H9 (cell line): ENCODE measurements at regions not wholly inside any gene's neighbourhood (a gene's known extent, or its start where the extent isn't known, plus 50 kb on each side); places are given as distances from the start of the nearest gene placed in this dataset.
A peak's percentile ranks its signal among the peaks of the same experiment; 100 is the strongest.

ENCODE experiments used
- DNase-seq: peaks from one replicate; pipeline ENCODE4 v3.0.0-alpha.2; 2017
- H2AFZ ChIP-seq: one replicate; pipeline ENCODE4 v1.6.1; 2013; ENCODE audit warnings: mild to moderate bottlenecking, low read length, control low read depth, moderate library complexity
- H2AK5ac ChIP-seq: 2 replicates; pipeline ENCODE4 v1.6.1; 2013; ENCODE audit warnings: low read length, control low read depth, mixed read lengths; ENCODE audit not compliant: insufficient read length
- H2BK120ac ChIP-seq: one replicate; pipeline ENCODE4 v1.6.1; 2013; ENCODE audit warnings: low read depth, mild to moderate bottlenecking, low read length, control low read depth, inconsistent platforms; ENCODE audit not compliant: poor library complexity, severe bottlenecking
- H2BK12ac ChIP-seq: 2 replicates; pipeline ENCODE4 v1.6.1; 2013; ENCODE audit warnings: low read length, control low read depth, mixed read lengths, low read depth; ENCODE audit not compliant: insufficient read length
- H2BK15ac ChIP-seq: 2 replicates; pipeline ENCODE4 v1.6.1; 2013; ENCODE audit warnings: low read depth, low read length, control low read depth
- H2BK20ac ChIP-seq: one replicate; pipeline ENCODE4 v1.6.1; 2013; ENCODE audit warnings: low read depth, mild to moderate bottlenecking, low read length, control low read depth, inconsistent platforms; ENCODE audit not compliant: poor library complexity, severe bottlenecking
- H2BK5ac ChIP-seq: 2 replicates; pipeline ENCODE4 v1.6.1; 2013; ENCODE audit warnings: low read length, control low read depth, mixed read lengths; ENCODE audit not compliant: insufficient read length
- H3K14ac ChIP-seq: 2 replicates; pipeline ENCODE4 v1.6.1; 2013; ENCODE audit warnings: low read length, control low read depth; ENCODE audit not compliant: insufficient read depth
- H3K18ac ChIP-seq: 2 replicates; pipeline ENCODE4 v1.6.1; 2013; ENCODE audit warnings: low read depth, mild to moderate bottlenecking, mixed read lengths, low read length, control low read depth; ENCODE audit not compliant: insufficient read length
- H3K23ac ChIP-seq: 2 replicates; pipeline ENCODE4 v1.6.1; 2013; ENCODE audit warnings: low read length, control low read depth, mixed read lengths, low read depth; ENCODE audit not compliant: insufficient read length
- H3K23me2 ChIP-seq: 2 replicates; pipeline ENCODE4 v1.6.1; 2013; ENCODE audit warnings: low read depth, mild to moderate bottlenecking, mixed read lengths, low read length, control low read depth; ENCODE audit not compliant: insufficient read length, poor library complexity, severe bottlenecking
- H3K27ac ChIP-seq: 2 replicates; pipeline ENCODE4 v1.5.1; 2013; ENCODE audit warnings: low read length, control low read depth, mixed read lengths, low read depth; ENCODE audit not compliant: insufficient read length
- H3K27me3 ChIP-seq: 2 replicates; pipeline ENCODE4 v1.6.1; 2013; ENCODE audit warnings: low read length, control low read depth, inconsistent platforms; ENCODE audit not compliant: insufficient read depth
- H3K4ac ChIP-seq: 2 replicates; pipeline ENCODE4 v1.6.1; 2013; ENCODE audit warnings: low read depth, mild to moderate bottlenecking, control low read depth, inconsistent platforms, low read length, moderate library complexity
- H3K4me1 ChIP-seq: 2 replicates; pipeline ENCODE4 v1.6.1; 2013; ENCODE audit warnings: low read length, control low read depth, inconsistent platforms; ENCODE audit not compliant: insufficient read depth
- H3K4me2 ChIP-seq: 2 replicates; pipeline ENCODE4 v1.6.1; 2013; ENCODE audit warnings: low read length, control low read depth, mixed read lengths; ENCODE audit not compliant: insufficient read length, insufficient read depth
- H3K56ac ChIP-seq: 2 replicates; pipeline ENCODE4 v1.6.1; 2013; ENCODE audit warnings: low read depth, mild to moderate bottlenecking, mixed read lengths, low read length, control low read depth; ENCODE audit not compliant: insufficient read length
- H3K79me1 ChIP-seq: 2 replicates; pipeline ENCODE4 v1.6.1; 2013; ENCODE audit warnings: low read depth, mild to moderate bottlenecking, moderate library complexity, low read length, control low read depth, inconsistent platforms; ENCODE audit not compliant: insufficient read depth, poor library complexity, severe bottlenecking
- H3K79me2 ChIP-seq: 2 replicates; pipeline ENCODE4 v1.6.1; 2013; ENCODE audit warnings: low read length, control low read depth, inconsistent platforms; ENCODE audit not compliant: insufficient read depth
- H3K9ac ChIP-seq: 2 replicates; pipeline ENCODE4 v1.6.1; 2013; ENCODE audit warnings: low read length, control low read depth, mixed read lengths; ENCODE audit not compliant: insufficient read length; ENCODE audit errors: extremely low read depth
- H3K9me3 ChIP-seq: one replicate; pipeline ENCODE4 v1.6.1; 2013; ENCODE audit warnings: low read depth, low read length, inconsistent platforms; ENCODE audit not compliant: control insufficient read depth
- H3T11ph ChIP-seq: one replicate; pipeline ENCODE4 v1.6.1; 2013; ENCODE audit warnings: mild to moderate bottlenecking, low read length, control low read depth, inconsistent platforms
- H4K20me1 ChIP-seq: one replicate; pipeline ENCODE4 v1.6.1; 2013; ENCODE audit not compliant: control insufficient read depth, insufficient read length, insufficient read depth
- H4K5ac ChIP-seq: 2 replicates; pipeline ENCODE4 v1.6.1; 2013; ENCODE audit warnings: low read depth, mild to moderate bottlenecking, mixed read lengths, low read length, control low read depth; ENCODE audit not compliant: insufficient read length
- H4K8ac ChIP-seq: replicated peaks from 2 replicates; pipeline ENCODE4 v1.6.1; 2013; ENCODE audit warnings: low read length, control low read depth, mixed read lengths, low read depth; ENCODE audit not compliant: insufficient read length
- H4K91ac ChIP-seq: 2 replicates; pipeline ENCODE4 v1.6.1; 2013; ENCODE audit warnings: low read depth, mild to moderate bottlenecking, moderate library complexity, mixed read lengths, low read length, control low read depth; ENCODE audit not compliant: insufficient read length
- H3K27ac Mint-ChIP-seq, 3 experiments: 2 replicates in 2 of 3; 3 replicates in 1 of 3; pipeline ENCODE4 v1.8.0; 2020 to 2021; ENCODE audit warnings: mixed read lengths in 3 of 3, mild to moderate bottlenecking in 1 of 3, moderate library complexity in 1 of 3
- H3K27me3 Mint-ChIP-seq: 2 replicates; pipeline ENCODE4 v1.8.0; 2021; ENCODE audit warnings: low read depth, mild to moderate bottlenecking, moderate library complexity, mixed read lengths
- H3K36me3 Mint-ChIP-seq, 3 experiments: 2 replicates in 2 of 3; 3 replicates in 1 of 3; pipeline ENCODE4 v1.8.0; 2020 to 2021; ENCODE audit warnings: low read depth in 3 of 3, mixed read lengths in 3 of 3; ENCODE audit not compliant: insufficient read depth in 1 of 3
- H3K4me1 Mint-ChIP-seq, 2 experiments: 2 replicates each; pipeline ENCODE4 v1.8.0; 2020; ENCODE audit warnings: mixed read lengths in 2 of 2
- H3K4me3 Mint-ChIP-seq, 2 experiments: 2 replicates in 1 of 2; 3 replicates in 1 of 2; pipeline ENCODE4 v1.8.0; 2020 to 2021; ENCODE audit warnings: mild to moderate bottlenecking in 2 of 2, mixed read lengths in 2 of 2, moderate library complexity in 1 of 2
- H3K9me3 Mint-ChIP-seq, 2 experiments: 2 replicates in 1 of 2; 3 replicates in 1 of 2; pipeline ENCODE4 v1.8.0; 2020; ENCODE audit warnings: mild to moderate bottlenecking in 2 of 2, mixed read lengths in 2 of 2, moderate library complexity in 1 of 2
- CTCF ChIP-seq: fragments of 200-600 bp; sonication (generic); conservative IDR thresholded peaks from 3 replicates; pipeline ENCODE4 v1.8.0; 2021; ENCODE audit warnings: antibody characterized with exemption, mild to moderate bottlenecking
- WGBS: extraction: QIAGEN DNeasy Blood & Tissue Kit; methylation state at CpG from one replicate; pipeline ENCODE4 v1.1.7; 2013; ENCODE audit warnings: missing lambda C conversion rate, low lambda C conversion rate, mixed read lengths; ENCODE audit not compliant: insufficient read length; ENCODE audit errors: extremely low coverage; 5-methylcytosine and 5-hydroxymethylcytosine counted together

- H2BK120ac ChIP-seq: no peak overlapping the region
- Mint-ChIP-seq H3K36me3 (peaks cover 11 to 25% (median 17%) of the 10 kb centered on the region in 3 experiments), H3K9me3 (peaks cover 15 to 18% of the 10 kb centered on the region in 2 experiments), H3K4me1 (peaks cover 50 to 70% of the 10 kb centered on the region in 2 experiments), H3K27me3 (peaks cover 2% of the 10 kb centered on the region), H3K4me3 (peak overlapping the region in 1 of 2 experiments; percentile 27; a peak in 3 of 5 replicates), H3K27ac (peak overlapping the region; percentile 94 to 98 (median 96))
- H3T11ph ChIP-seq: no peak overlapping the region
- H3K4me2 ChIP-seq: no peak overlapping the region
- no peaks in the 10 kb centered on the region for H3K27me3 ChIP-seq
- peak overlapping the region; percentile 37 for H3K27ac ChIP-seq
- DNase-seq: no peak
- H4K91ac ChIP-seq: peak overlapping the region; percentile 59
- no peaks in the 10 kb centered on the region for H3K23me2 ChIP-seq
- TF ChIP-seq CTCF: no peak
- no peak overlapping the region for H2AK5ac ChIP-seq
- no peak overlapping the region for H2BK15ac ChIP-seq
- no peak overlapping the region for H4K5ac ChIP-seq
- no peaks in the 10 kb centered on the region for H3K79me2 ChIP-seq
- H4K20me1 ChIP-seq: no peaks in the 10 kb centered on the region
- H4K8ac ChIP-seq: no peak overlapping the region
- peaks cover 8% of the 10 kb centered on the region; the same call in 1 of the 2 replicates for H3K4me1 ChIP-seq
- H2AFZ ChIP-seq: no peak overlapping the region
- H3K14ac ChIP-seq: no peak overlapping the region
- no peak overlapping the region for H3K4ac ChIP-seq
- H3K23ac ChIP-seq: no peak overlapping the region
- no peaks in the 10 kb centered on the region for H3K9me3 ChIP-seq
- H3K9ac ChIP-seq: no peak overlapping the region
- no CpG with 5 or more reads among the region's 9 CpGs for WGBS
- H3K18ac ChIP-seq: peak overlapping the region; percentile 76
- H2BK20ac ChIP-seq: peak overlapping the region; percentile 90
- no peak overlapping the region for H2BK5ac ChIP-seq
- no peak overlapping the region for H3K56ac ChIP-seq
- H3K79me1 ChIP-seq: no peaks in the 10 kb centered on the region
- H2BK12ac ChIP-seq: no peak overlapping the region
Observed at GRCh38 chr18:8937160-8938094, 165.1 kb upstream of the NDUFV2 start.
